ENCODE measurements at regions not wholly inside any gene's neighbourhood (a gene's known extent, or its start where the extent isn't known, plus 50 kb on each side); places are given as distances from the start of the nearest gene placed in this dataset.

GRCh38 chr1:87478231-87478630, 149.6 kb downstream of the LMO4 start:
- no peak for TF ChIP-seq CTCF (IDR thresholded peaks at IDR 0.05)
- TF ChIP-seq POLR2A (IDR thresholded peaks at IDR 0.05), result no peak
